ENCODE measurements at regions not wholly inside any gene's neighbourhood (a gene's known extent, or its start where the extent isn't known, plus 50 kb on each side); places are given as distances from the start of the nearest gene placed in this dataset.

GRCh38 chr5:167736992-167737391 is 554.5 kb upstream of the WWC1 start:
- Mint-ChIP-seq H3K36me3 (no peaks in the 10 kb centered on the region), H3K4me3 (no peak overlapping the region)

GRCh38 chr5:167743695-167744464 is 547.6 kb upstream of the WWC1 start:
- no peaks in the 10 kb centered on the region for H3K4me1 Mint-ChIP-seq (ENCODE audit: low read depth)
- no peak overlapping the region for H3K4me3 Mint-ChIP-seq
- H3K36me3 Mint-ChIP-seq = no peaks in the 10 kb centered on the region
- no peak overlapping the region for H3K27ac Mint-ChIP-seq
- H3K9me3 Mint-ChIP-seq (ENCODE audit: low read depth) = peaks cover 4% of the 10 kb centered on the region
- H3K27me3 Mint-ChIP-seq = no peaks in the 10 kb centered on the region

More at GRCh38 chr5:167736992-167737391, 554.5 kb upstream of the WWC1 start:
- H3K4me1 Mint-ChIP-seq (ENCODE audit: low read depth) = no peaks in the 10 kb centered on the region
- H3K27me3 Mint-ChIP-seq = no peaks in the 10 kb centered on the region
- no peaks in the 10 kb centered on the region for H3K9me3 Mint-ChIP-seq (ENCODE audit: low read depth)
- no peak overlapping the region for H3K27ac Mint-ChIP-seq

- peaks cover 4% of the 10 kb centered on the region for H3K9me3 Mint-ChIP-seq (ENCODE audit: low read depth)
- H3K36me3 Mint-ChIP-seq = no peaks in the 10 kb centered on the region
- H3K4me1 Mint-ChIP-seq (ENCODE audit: low read depth) = no peaks in the 10 kb centered on the region
- H3K27ac Mint-ChIP-seq = no peak overlapping the region
- H3K4me3 Mint-ChIP-seq = no peak overlapping the region
- no peaks in the 10 kb centered on the region for H3K27me3 Mint-ChIP-seq
Measured at GRCh38 chr5:167745868-167746267, 545.6 kb upstream of the WWC1 start.

GRCh38 chr5:167750586-167750985 is 540.9 kb upstream of the WWC1 start:
- Mint-ChIP-seq H3K27me3 (no peaks in the 10 kb centered on the region), H3K4me1 (ENCODE audit: low read depth) (no peaks in the 10 kb centered on the region), H3K4me3 (no peak overlapping the region), H3K27ac (no peak overlapping the region), H3K9me3 (ENCODE audit: low read depth) (no peaks in the 10 kb centered on the region), H3K36me3 (no peaks in the 10 kb centered on the region)

GRCh38 chr5:167752936-167753335 is 538.5 kb upstream of the WWC1 start:
- Mint-ChIP-seq H3K9me3 (ENCODE audit: low read depth) (no peaks in the 10 kb centered on the region), H3K36me3 (no peaks in the 10 kb centered on the region), H3K4me1 (ENCODE audit: low read depth) (no peaks in the 10 kb centered on the region), H3K4me3 (no peak overlapping the region), H3K27me3 (no peaks in the 10 kb centered on the region), H3K27ac (no peak overlapping the region)

GRCh38 chr5:167753725-167754490 is 537.5 kb upstream of the WWC1 start:
- H3K4me3 Mint-ChIP-seq = no peak overlapping the region
- H3K27me3 Mint-ChIP-seq = no peaks in the 10 kb centered on the region
- no peaks in the 10 kb centered on the region for H3K9me3 Mint-ChIP-seq (ENCODE audit: low read depth)
- H3K4me1 Mint-ChIP-seq (ENCODE audit: low read depth) = no peaks in the 10 kb centered on the region
- H3K27ac Mint-ChIP-seq = no peak overlapping the region
- no peaks in the 10 kb centered on the region for H3K36me3 Mint-ChIP-seq

GRCh38 chr5:167754501-167755021 is 536.9 kb upstream of the WWC1 start:
- no peak overlapping the region for H3K27ac Mint-ChIP-seq
- no peaks in the 10 kb centered on the region for H3K9me3 Mint-ChIP-seq (ENCODE audit: low read depth)
- H3K4me3 Mint-ChIP-seq = no peak overlapping the region
- H3K4me1 Mint-ChIP-seq (ENCODE audit: low read depth) = no peaks in the 10 kb centered on the region
- peaks cover 1% of the 10 kb centered on the region for H3K27me3 Mint-ChIP-seq
- H3K36me3 Mint-ChIP-seq = no peaks in the 10 kb centered on the region

- Mint-ChIP-seq H3K36me3 (no peaks in the 10 kb centered on the region), H3K9me3 (ENCODE audit: low read depth) (no peaks in the 10 kb centered on the region), H3K4me1 (ENCODE audit: low read depth) (no peaks in the 10 kb centered on the region), H3K4me3 (no peak overlapping the region), H3K27me3 (peaks cover 1% of the 10 kb centered on the region), H3K27ac (no peak overlapping the region)
Measured at GRCh38 chr5:167755420-167755819, 536.0 kb upstream of the WWC1 start.

GRCh38 chr5:167759057-167759821 is 532.2 kb upstream of the WWC1 start:
- H3K9me3 Mint-ChIP-seq (ENCODE audit: low read depth) = no peaks in the 10 kb centered on the region
- no peak overlapping the region for H3K27ac Mint-ChIP-seq
- no peaks in the 10 kb centered on the region for H3K36me3 Mint-ChIP-seq
- H3K4me3 Mint-ChIP-seq = no peak overlapping the region
- peaks cover 4% of the 10 kb centered on the region for H3K27me3 Mint-ChIP-seq
- no peaks in the 10 kb centered on the region for H3K4me1 Mint-ChIP-seq (ENCODE audit: low read depth)

GRCh38 chr5:167763772-167764171 is 527.7 kb upstream of the WWC1 start:
- H3K4me3 Mint-ChIP-seq = no peak overlapping the region
- H3K27me3 Mint-ChIP-seq = peaks cover 4% of the 10 kb centered on the region
- no peaks in the 10 kb centered on the region for H3K36me3 Mint-ChIP-seq
- no peak overlapping the region for H3K27ac Mint-ChIP-seq
- H3K9me3 Mint-ChIP-seq (ENCODE audit: low read depth) = peaks cover 5% of the 10 kb centered on the region
- no peaks in the 10 kb centered on the region for H3K4me1 Mint-ChIP-seq (ENCODE audit: low read depth)

- H3K27me3 Mint-ChIP-seq = peaks cover 2% of the 10 kb centered on the region
- peaks cover 5% of the 10 kb centered on the region for H3K9me3 Mint-ChIP-seq (ENCODE audit: low read depth)
- no peak overlapping the region for H3K4me3 Mint-ChIP-seq
- H3K27ac Mint-ChIP-seq = no peak overlapping the region
- no peaks in the 10 kb centered on the region for H3K4me1 Mint-ChIP-seq (ENCODE audit: low read depth)
- no peaks in the 10 kb centered on the region for H3K36me3 Mint-ChIP-seq
Measured at GRCh38 chr5:167764641-167765289, 526.7 kb upstream of the WWC1 start.

- Mint-ChIP-seq H3K4me1 (ENCODE audit: low read depth) (no peaks in the 10 kb centered on the region), H3K27me3 (peaks cover 2% of the 10 kb centered on the region), H3K9me3 (ENCODE audit: low read depth) (peaks cover 5% of the 10 kb centered on the region), H3K36me3 (no peaks in the 10 kb centered on the region), H3K4me3 (no peak overlapping the region), H3K27ac (no peak overlapping the region)
Measured at GRCh38 chr5:167765352-167765751, 526.1 kb upstream of the WWC1 start.

GRCh38 chr5:167766957-167767356 is 524.5 kb upstream of the WWC1 start:
- Mint-ChIP-seq H3K4me3 (no peak overlapping the region), H3K9me3 (ENCODE audit: low read depth) (peaks cover 5% of the 10 kb centered on the region), H3K27ac (no peak overlapping the region), H3K4me1 (ENCODE audit: low read depth) (no peaks in the 10 kb centered on the region), H3K36me3 (no peaks in the 10 kb centered on the region), H3K27me3 (peaks cover 2% of the 10 kb centered on the region)

GRCh38 chr5:167767795-167768194 is 523.6 kb upstream of the WWC1 start:
- Mint-ChIP-seq H3K4me3 (no peak overlapping the region), H3K27ac (no peak overlapping the region), H3K27me3 (no peaks in the 10 kb centered on the region), H3K9me3 (ENCODE audit: low read depth) (peaks cover 5% of the 10 kb centered on the region), H3K36me3 (no peaks in the 10 kb centered on the region), H3K4me1 (ENCODE audit: low read depth) (no peaks in the 10 kb centered on the region)
